Natural killer cell treated with Interleukin-12 subunit alpha and Interleukin-12 subunit beta and Interleukin-15 and Interleukin-18, amount 100 ng/mL, for 72 hours (primary cell): ENCODE measurements at regions not wholly inside any gene's neighbourhood (a gene's known extent, or its start where the extent isn't known, plus 50 kb on each side); places are given as distances from the start of the nearest gene placed in this dataset.
A peak's percentile ranks its signal among the peaks of the same experiment; 100 is the strongest.
"Not testable (repeated sequence)": the region's sequence is repeated elsewhere in the genome, so short reads cannot be mapped to it uniquely, and the experiment has no call there.

ENCODE experiments used
- ATAC-seq, 2 donors: fragments of 150-1000 bp; cut with Tn5 transposase in 1 of 2; sonication (Bioruptor Pico), chemical (Tn5 transposase) in 1 of 2; 2 replicates each; pipeline ENCODE4 v1.10.0; 2021
- DNase-seq: peaks from one replicate; pipeline ENCODE4 v3.0.0; 2022; ENCODE audit warnings: low spot score
- H3K27ac Mint-ChIP-seq, 2 donors: 1 replicate in 1 of 2; 2 replicates in 1 of 2; pipeline ENCODE4 v1.8.0; 2022; ENCODE audit warnings: mixed read lengths in 2 of 2, mild to moderate bottlenecking in 1 of 2, moderate library complexity in 1 of 2
- H3K27me3 Mint-ChIP-seq, 2 donors: 1 replicate in 1 of 2; 2 replicates in 1 of 2; pipeline ENCODE4 v1.8.0; 2022; ENCODE audit warnings: mixed read lengths in 2 of 2
- H3K36me3 Mint-ChIP-seq: one replicate; pipeline ENCODE4 v1.8.0; 2022; ENCODE audit warnings: mixed read lengths
- H3K4me1 Mint-ChIP-seq, 2 donors: 1 replicate in 1 of 2; 2 replicates in 1 of 2; pipeline ENCODE4 v1.8.0; 2022; ENCODE audit warnings: low read depth in 2 of 2, mixed read lengths in 2 of 2, mild to moderate bottlenecking in 1 of 2
- H3K4me3 Mint-ChIP-seq: one replicate; pipeline ENCODE4 v1.8.0; 2022; ENCODE audit warnings: mixed read lengths
- H3K9me3 Mint-ChIP-seq: 2 replicates; pipeline ENCODE4 v1.8.0; 2022; ENCODE audit warnings: mixed read lengths

GRCh38 chr13:50419896-50420295, 404.7 kb downstream of the KCNRG start:
- ATAC-seq (no peak), DNase-seq (no peak)
- no peak overlapping the region for H3K4me3 Mint-ChIP-seq
- H3K27ac Mint-ChIP-seq = peak overlapping the region in 1 of 2 donors; percentile 22
- peaks cover 17 to 23% of the 10 kb centered on the region in 2 donors for H3K4me1 Mint-ChIP-seq
- H3K36me3 Mint-ChIP-seq = no peaks in the 10 kb centered on the region
- peaks cover 0 to 2% of the 10 kb centered on the region in 2 donors for H3K27me3 Mint-ChIP-seq
- peaks cover 3% of the 10 kb centered on the region for H3K9me3 Mint-ChIP-seq

- no peak for DNase-seq
- H3K4me1 Mint-ChIP-seq = peaks cover 17 to 21% of the 10 kb centered on the region in 2 donors
- H3K9me3 Mint-ChIP-seq = peaks cover 3% of the 10 kb centered on the region
- no peak overlapping the region for H3K27ac Mint-ChIP-seq
- H3K36me3 Mint-ChIP-seq = no peaks in the 10 kb centered on the region
- no peak for ATAC-seq
- no peak overlapping the region for H3K4me3 Mint-ChIP-seq
- peaks cover 0 to 2% of the 10 kb centered on the region in 2 donors for H3K27me3 Mint-ChIP-seq
Measured at GRCh38 chr13:50420718-50421472, 405.7 kb downstream of the KCNRG start.

- peak; percentile 22 to 50 for ATAC-seq
- Mint-ChIP-seq H3K36me3 (no peaks in the 10 kb centered on the region), H3K4me1 (peaks cover 17 to 21% of the 10 kb centered on the region in 2 donors), H3K4me3 (peak overlapping the region; percentile 52), H3K9me3 (no peaks in the 10 kb centered on the region), H3K27me3 (peaks cover 0 to 2% of the 10 kb centered on the region in 2 donors), H3K27ac (peak overlapping the region; percentile 74 to 82)
- no peak for DNase-seq
Measured at GRCh38 chr13:50421473-50422130, 406.4 kb downstream of the KCNRG start.

GRCh38 chr13:50422181-50423148, 407.2 kb downstream of the KCNRG start:
- ATAC-seq (peak; percentile 78 to 82), DNase-seq (no peak)
- no peaks in the 10 kb centered on the region for H3K9me3 Mint-ChIP-seq
- H3K4me1 Mint-ChIP-seq = peaks cover 26 to 27% of the 10 kb centered on the region in 2 donors
- H3K27ac Mint-ChIP-seq = peak overlapping the region; percentile 74 to 82
- peak overlapping the region; percentile 52 for H3K4me3 Mint-ChIP-seq
- peaks cover 0 to 2% of the 10 kb centered on the region in 2 donors for H3K27me3 Mint-ChIP-seq
- no peaks in the 10 kb centered on the region for H3K36me3 Mint-ChIP-seq

GRCh38 chr13:50424993-50425392, 409.7 kb downstream of the KCNRG start:
- no peaks in the 10 kb centered on the region for H3K36me3 Mint-ChIP-seq
- no peak for DNase-seq
- no peak overlapping the region for H3K27ac Mint-ChIP-seq
- H3K4me1 Mint-ChIP-seq = peaks cover 36 to 39% of the 10 kb centered on the region in 2 donors
- H3K4me3 Mint-ChIP-seq = no peak overlapping the region
- no peaks in the 10 kb centered on the region for H3K27me3 Mint-ChIP-seq
- ATAC-seq = no peak
- H3K9me3 Mint-ChIP-seq = no peaks in the 10 kb centered on the region

GRCh38 chr13:50425772-50426171, 410.5 kb downstream of the KCNRG start:
- no peaks in the 10 kb centered on the region for H3K36me3 Mint-ChIP-seq
- DNase-seq (no peak), ATAC-seq (no peak)
- peaks cover 36 to 39% of the 10 kb centered on the region in 2 donors for H3K4me1 Mint-ChIP-seq
- peak overlapping the region in 1 of 2 donors; percentile 30 for H3K27ac Mint-ChIP-seq
- H3K27me3 Mint-ChIP-seq = no peaks in the 10 kb centered on the region
- no peaks in the 10 kb centered on the region for H3K9me3 Mint-ChIP-seq
- no peak overlapping the region for H3K4me3 Mint-ChIP-seq

- Mint-ChIP-seq H3K4me1 (peaks cover 35 to 37% of the 10 kb centered on the region in 2 donors), H3K4me3 (peak overlapping the region; percentile 48), H3K27ac (peak overlapping the region; percentile 54 to 82)
Measured at GRCh38 chr13:50426927-50427326, 411.7 kb downstream of the KCNRG start.

GRCh38 chr13:50427511-50427910, 412.3 kb downstream of the KCNRG start:
- not testable (repeated sequence) for H3K36me3 Mint-ChIP-seq, H3K27me3 Mint-ChIP-seq, H3K9me3 Mint-ChIP-seq
- Mint-ChIP-seq H3K4me1 (peaks cover 30 to 32% of the 10 kb centered on the region in 2 donors), H3K4me3 (peak overlapping the region; percentile 48), H3K27ac (peak overlapping the region; percentile 54 to 82)
- ATAC-seq (peak; percentile 90 to 95), DNase-seq (peak; percentile 78)

More at GRCh38 chr13:50426927-50427326, 411.7 kb downstream of the KCNRG start:
- Mint-ChIP-seq H3K9me3 (no peaks in the 10 kb centered on the region), H3K27me3 (no peaks in the 10 kb centered on the region), H3K36me3 (no peaks in the 10 kb centered on the region)
- ATAC-seq (no peak), DNase-seq (no peak)

GRCh38 chr13:50428183-50428877, 413.1 kb downstream of the KCNRG start:
- Mint-ChIP-seq H3K4me3 (peak overlapping the region; percentile 6), H3K27ac (peak overlapping the region; percentile 54 to 82), H3K4me1 (peaks cover 21 to 24% of the 10 kb centered on the region in 2 donors), H3K27me3 (no peaks in the 10 kb centered on the region), H3K9me3 (no peaks in the 10 kb centered on the region), H3K36me3 (no peaks in the 10 kb centered on the region)
- ATAC-seq (no peak), DNase-seq (no peak)

- Mint-ChIP-seq H3K4me1 (no peaks in the 10 kb centered on the region), H3K4me3 (no peak overlapping the region), H3K36me3 (no peaks in the 10 kb centered on the region), H3K9me3 (no peaks in the 10 kb centered on the region), H3K27me3 (peaks cover 0 to 3% of the 10 kb centered on the region in 2 donors), H3K27ac (no peak overlapping the region)
- ATAC-seq = no peak
- DNase-seq = no peak
Measured at GRCh38 chr13:50435011-50435410, 408.5 kb downstream of the DLEU7 start.

GRCh38 chr13:50437252-50437651, 406.2 kb downstream of the DLEU7 start:
- DNase-seq = no peak
- Mint-ChIP-seq H3K27me3 (peaks cover 0 to 3% of the 10 kb centered on the region in 2 donors), H3K4me3 (no peak overlapping the region), H3K4me1 (peaks cover 0 to under 1% of the 10 kb centered on the region in 2 donors), H3K9me3 (no peaks in the 10 kb centered on the region), H3K36me3 (no peaks in the 10 kb centered on the region), H3K27ac (no peak overlapping the region)
- no peak for ATAC-seq

GRCh38 chr13:50438351-50438750, 405.1 kb downstream of the DLEU7 start:
- H3K36me3 Mint-ChIP-seq = no peaks in the 10 kb centered on the region
- peaks cover 0 to 3% of the 10 kb centered on the region in 2 donors for H3K27me3 Mint-ChIP-seq
- no peak overlapping the region for H3K27ac Mint-ChIP-seq
- H3K4me1 Mint-ChIP-seq = peaks cover 7 to 9% of the 10 kb centered on the region in 2 donors
- H3K9me3 Mint-ChIP-seq = no peaks in the 10 kb centered on the region
- H3K4me3 Mint-ChIP-seq = no peak overlapping the region
- ATAC-seq (no peak), DNase-seq (no peak)

- Mint-ChIP-seq H3K36me3 (no peaks in the 10 kb centered on the region), H3K27ac (no peak overlapping the region), H3K27me3 (no peaks in the 10 kb centered on the region), H3K9me3 (no peaks in the 10 kb centered on the region), H3K4me3 (no peak overlapping the region), H3K4me1 (peaks cover 12 to 15% of the 10 kb centered on the region in 2 donors)
- no peak for ATAC-seq
- DNase-seq = no peak
Measured at GRCh38 chr13:50441130-50441529, 402.4 kb downstream of the DLEU7 start.
